ENCODE measurements at regions not wholly inside any gene's neighbourhood (a gene's known extent, or its start where the extent isn't known, plus 50 kb on each side); places are given as distances from the start of the nearest gene placed in this dataset.
A peak's percentile ranks its signal among the peaks of the same experiment; 100 is the strongest.

- peaks cover 0 to 7% (median 0%) of the 10 kb centered on the region in 3 donors for H3K27me3 ChIP-seq (ENCODE audit: control insufficient read depth in 3 of 3, insufficient read depth in 3 of 3, low read length in 3 of 3)
- H3K27ac ChIP-seq (ENCODE audit: low read depth in 1 of 3, low read length in 2 of 3) = peak overlapping the region in 2 of 3 donors; percentile 36 to 80
- H3K4me1 ChIP-seq (ENCODE audit: control insufficient read depth in 3 of 3, insufficient read depth in 2 of 3, low read depth in 1 of 3, low read length in 2 of 3) = peaks cover 0 to 6% (median 0%) of the 10 kb centered on the region in 3 donors
- no peaks in the 10 kb centered on the region for H3K9me3 ChIP-seq (ENCODE audit: control insufficient read depth in 2 of 2, insufficient read depth in 1 of 2, low read depth in 1 of 2, low read length in 1 of 2)
- no peak for FAIRE-seq
- DNase-seq = peak; percentile 8 to 46
- H3K4me3 ChIP-seq (ENCODE audit: low read depth in 1 of 3, low read length in 3 of 3) = peak overlapping the region in 2 of 3 donors; percentile 18 to 46
- 47 to 69% (median 63%) methylated on average over 16 of the region's 16 CpGs for WGBS, 3 donors
- H3K36me3 ChIP-seq (ENCODE audit: control insufficient read depth in 3 of 3, insufficient read depth in 2 of 3, low read depth in 1 of 3, low read length in 3 of 3) = no peaks in the 10 kb centered on the region
These were observed 114.3 kb upstream of the ARHGEF3 start for GRCh38 chr3:56915966-56916586.

- Histone ChIP-seq H3K9me3 (ENCODE audit: control insufficient read depth in 2 of 2, insufficient read depth in 1 of 2, low read depth in 1 of 2, low read length in 1 of 2) (no peaks in the 10 kb centered on the region), H3K4me3 (ENCODE audit: low read depth in 1 of 3, low read length in 3 of 3) (no peak overlapping the region), H3K27ac (ENCODE audit: low read depth in 1 of 3, low read length in 2 of 3) (no peak overlapping the region), H3K36me3 (ENCODE audit: control insufficient read depth in 3 of 3, insufficient read depth in 2 of 3, low read depth in 1 of 3, low read length in 3 of 3) (no peaks in the 10 kb centered on the region), H3K27me3 (ENCODE audit: control insufficient read depth in 3 of 3, insufficient read depth in 3 of 3, low read length in 3 of 3) (peaks cover 0 to 7% (median 0%) of the 10 kb centered on the region in 3 donors), H3K4me1 (ENCODE audit: control insufficient read depth in 3 of 3, insufficient read depth in 2 of 3, low read depth in 1 of 3, low read length in 2 of 3) (peaks cover 0 to 6% (median 0%) of the 10 kb centered on the region in 3 donors)
- FAIRE-seq (no peak), DNase-seq (no peak)
- WGBS, 3 donors = 64 to 75% (median 72%) methylated on average over 3 of the region's 3 CpGs
These were observed 112.9 kb upstream of the ARHGEF3 start for GRCh38 chr3:56914646-56915045.

- no peak overlapping the region for H3K4me3 ChIP-seq (ENCODE audit: low read depth in 1 of 3, low read length in 3 of 3)
- peaks cover 0 to 2% (median 0%) of the 10 kb centered on the region in 3 donors for H3K4me1 ChIP-seq (ENCODE audit: control insufficient read depth in 3 of 3, insufficient read depth in 2 of 3, low read depth in 1 of 3, low read length in 2 of 3)
- H3K27ac ChIP-seq (ENCODE audit: low read depth in 1 of 3, low read length in 2 of 3) = no peak overlapping the region
- 81 to 88% (median 86%) methylated on average over 8 of the region's 8 CpGs for WGBS, 3 donors
- FAIRE-seq = no peak
- no peak for DNase-seq
- no peaks in the 10 kb centered on the region for H3K36me3 ChIP-seq (ENCODE audit: control insufficient read depth in 3 of 3, insufficient read depth in 2 of 3, low read depth in 1 of 3, low read length in 3 of 3)
- H3K27me3 ChIP-seq (ENCODE audit: control insufficient read depth in 3 of 3, insufficient read depth in 3 of 3, low read length in 3 of 3) = peaks cover 0 to 6% (median 0%) of the 10 kb centered on the region in 3 donors
- H3K9me3 ChIP-seq (ENCODE audit: control insufficient read depth in 2 of 2, insufficient read depth in 1 of 2, low read depth in 1 of 2, low read length in 1 of 2) = no peaks in the 10 kb centered on the region
These were observed 109.6 kb upstream of the ARHGEF3 start for GRCh38 chr3:56911363-56911762.

- H3K4me3 ChIP-seq (ENCODE audit: low read depth in 1 of 3, low read length in 3 of 3) = no peak overlapping the region
- no peaks in the 10 kb centered on the region for H3K4me1 ChIP-seq (ENCODE audit: control insufficient read depth in 3 of 3, insufficient read depth in 2 of 3, low read depth in 1 of 3, low read length in 2 of 3)
- no peaks in the 10 kb centered on the region for H3K9me3 ChIP-seq (ENCODE audit: control insufficient read depth in 2 of 2, insufficient read depth in 1 of 2, low read depth in 1 of 2, low read length in 1 of 2)
- WGBS, 3 donors = 79 to 85% (median 83%) methylated on average over 6 of the region's 6 CpGs
- no peak for DNase-seq
- no peak overlapping the region for H3K27ac ChIP-seq (ENCODE audit: low read depth in 1 of 3, low read length in 2 of 3)
- no peaks in the 10 kb centered on the region for H3K36me3 ChIP-seq (ENCODE audit: control insufficient read depth in 3 of 3, insufficient read depth in 2 of 3, low read depth in 1 of 3, low read length in 3 of 3)
- H3K27me3 ChIP-seq (ENCODE audit: control insufficient read depth in 3 of 3, insufficient read depth in 3 of 3, low read length in 3 of 3) = no peaks in the 10 kb centered on the region
- no peak for FAIRE-seq
These were observed 107.6 kb upstream of the ARHGEF3 start for GRCh38 chr3:56909349-56909748.

GRCh38 chr3:56908004-56908403, 106.3 kb upstream of the ARHGEF3 start:
- Histone ChIP-seq H3K4me3 (ENCODE audit: low read depth in 1 of 3, low read length in 3 of 3) (no peak overlapping the region), H3K9me3 (ENCODE audit: control insufficient read depth in 2 of 2, insufficient read depth in 1 of 2, low read depth in 1 of 2, low read length in 1 of 2) (no peaks in the 10 kb centered on the region), H3K27ac (ENCODE audit: low read depth in 1 of 3, low read length in 2 of 3) (no peak overlapping the region), H3K27me3 (ENCODE audit: control insufficient read depth in 3 of 3, insufficient read depth in 3 of 3, low read length in 3 of 3) (no peaks in the 10 kb centered on the region), H3K36me3 (ENCODE audit: control insufficient read depth in 3 of 3, insufficient read depth in 2 of 3, low read depth in 1 of 3, low read length in 3 of 3) (no peaks in the 10 kb centered on the region), H3K4me1 (ENCODE audit: control insufficient read depth in 3 of 3, insufficient read depth in 2 of 3, low read depth in 1 of 3, low read length in 2 of 3) (no peaks in the 10 kb centered on the region)
- DNase-seq (no peak), FAIRE-seq (no peak)
- 83 to 95% (median 88%) methylated on average over 5 of the region's 5 CpGs for WGBS, 3 donors

- DNase-seq (peak; percentile 41 to 68), FAIRE-seq (no peak)
- WGBS, 3 donors = 69 to 77% (median 73%) methylated on average over 6 of the region's 6 CpGs
- Histone ChIP-seq H3K36me3 (ENCODE audit: control insufficient read depth in 3 of 3, insufficient read depth in 2 of 3, low read depth in 1 of 3, low read length in 3 of 3) (no peaks in the 10 kb centered on the region), H3K4me1 (ENCODE audit: control insufficient read depth in 3 of 3, insufficient read depth in 2 of 3, low read depth in 1 of 3, low read length in 2 of 3) (no peaks in the 10 kb centered on the region), H3K4me3 (ENCODE audit: low read depth in 1 of 3, low read length in 3 of 3) (no peak overlapping the region), H3K9me3 (ENCODE audit: control insufficient read depth in 2 of 2, insufficient read depth in 1 of 2, low read depth in 1 of 2, low read length in 1 of 2) (no peaks in the 10 kb centered on the region), H3K27ac (ENCODE audit: low read depth in 1 of 3, low read length in 2 of 3) (no peak overlapping the region), H3K27me3 (ENCODE audit: control insufficient read depth in 3 of 3, insufficient read depth in 3 of 3, low read length in 3 of 3) (no peaks in the 10 kb centered on the region)
These were observed 102.9 kb upstream of the ARHGEF3 start for GRCh38 chr3:56904552-56905215.

- Histone ChIP-seq H3K27me3 (ENCODE audit: control insufficient read depth in 3 of 3, insufficient read depth in 3 of 3, low read length in 3 of 3) (no peaks in the 10 kb centered on the region), H3K4me1 (ENCODE audit: control insufficient read depth in 3 of 3, insufficient read depth in 2 of 3, low read depth in 1 of 3, low read length in 2 of 3) (no peaks in the 10 kb centered on the region), H3K36me3 (ENCODE audit: control insufficient read depth in 3 of 3, insufficient read depth in 2 of 3, low read depth in 1 of 3, low read length in 3 of 3) (no peaks in the 10 kb centered on the region), H3K4me3 (ENCODE audit: low read depth in 1 of 3, low read length in 3 of 3) (no peak overlapping the region), H3K9me3 (ENCODE audit: control insufficient read depth in 2 of 2, insufficient read depth in 1 of 2, low read depth in 1 of 2, low read length in 1 of 2) (no peaks in the 10 kb centered on the region), H3K27ac (ENCODE audit: low read depth in 1 of 3, low read length in 2 of 3) (no peak overlapping the region)
- FAIRE-seq (no peak), DNase-seq (no peak)
- 91 to 97% (median 95%) methylated on average over 1 of the region's 1 CpG for WGBS, 3 donors
These were observed 101.6 kb upstream of the ARHGEF3 start for GRCh38 chr3:56903231-56903782.

- WGBS, 3 donors = 83 to 91% (median 91%) methylated on average over 3 of the region's 3 CpGs
- no peak for FAIRE-seq
These were observed 100.9 kb upstream of the ARHGEF3 start for GRCh38 chr3:56902468-56903160.

More at GRCh38 chr3:56902468-56903160, 100.9 kb upstream of the ARHGEF3 start:
- Histone ChIP-seq H3K9me3 (ENCODE audit: control insufficient read depth in 2 of 2, insufficient read depth in 1 of 2, low read depth in 1 of 2, low read length in 1 of 2) (no peaks in the 10 kb centered on the region), H3K27me3 (ENCODE audit: control insufficient read depth in 3 of 3, insufficient read depth in 3 of 3, low read length in 3 of 3) (no peaks in the 10 kb centered on the region), H3K36me3 (ENCODE audit: control insufficient read depth in 3 of 3, insufficient read depth in 2 of 3, low read depth in 1 of 3, low read length in 3 of 3) (no peaks in the 10 kb centered on the region), H3K27ac (ENCODE audit: low read depth in 1 of 3, low read length in 2 of 3) (no peak overlapping the region), H3K4me1 (ENCODE audit: control insufficient read depth in 3 of 3, insufficient read depth in 2 of 3, low read depth in 1 of 3, low read length in 2 of 3) (no peaks in the 10 kb centered on the region), H3K4me3 (ENCODE audit: low read depth in 1 of 3, low read length in 3 of 3) (no peak overlapping the region)
- DNase-seq = no peak

Data from small intestine (tissue), 7 donors.